CD4-positive, alpha-beta memory T cell (primary cell): ENCODE measurements at regions not wholly inside any gene's neighbourhood (a gene's known extent, or its start where the extent isn't known, plus 50 kb on each side); places are given as distances from the start of the nearest gene placed in this dataset.

Source experiments
- CTCF ChIA-PET: fragments of 350-600 bp; sonication (Branson Sonifier 250); formaldehyde crosslinking; loops from one replicate; lab custom pipeline; 2021; ENCODE audit warnings: inconsistent platforms; ENCODE audit not compliant: partially characterized antibody; lab: Charles Lee
- POLR2A ChIA-PET: fragments of 350-600 bp; sonication (Branson Sonifier 250); formaldehyde crosslinking; loops from one replicate; lab custom pipeline; 2021; ENCODE audit not compliant: partially characterized antibody; lab: Charles Lee
- DNase-seq, 5 donors: peaks; one replicate each; pipeline versions ENCODE4 v3.0.0 to v3.0.0-alpha.2; 2020 to 2022; ENCODE audit warnings: mixed read lengths in 1 of 5
- H3K27ac ChIP-seq: one replicate; pipeline ENCODE4 v1.7.0; 2013; ENCODE audit warnings: low read depth, low read length
- H3K27me3 ChIP-seq: 2 replicates; pipeline ENCODE4 v1.7.0; 2013; ENCODE audit warnings: mild to moderate bottlenecking, low read length, moderate library complexity; ENCODE audit not compliant: insufficient read depth
- H3K36me3 ChIP-seq: 2 replicates; pipeline ENCODE4 v1.7.0; 2013; ENCODE audit warnings: mild to moderate bottlenecking, low read length, moderate library complexity; ENCODE audit not compliant: insufficient read depth
- H3K4me1 ChIP-seq: 2 replicates; pipeline ENCODE4 v1.7.0; 2013; ENCODE audit warnings: mild to moderate bottlenecking, low read length, moderate library complexity; ENCODE audit not compliant: insufficient read depth
- H3K4me3 ChIP-seq, 2 donors: one replicate each; pipeline ENCODE4 v1.7.0; 2013; ENCODE audit warnings: low read length in 2 of 2, mild to moderate bottlenecking in 1 of 2
- H3K9me3 ChIP-seq, 2 donors: one replicate each; pipeline ENCODE4 v1.7.0; 2013; ENCODE audit warnings: low read length in 2 of 2, control low read depth in 1 of 2; ENCODE audit not compliant: control insufficient read depth in 1 of 2
- H3K27ac Mint-ChIP-seq, 7 donors: one replicate each; pipeline ENCODE4 v1.8.0; 2020 to 2021; ENCODE audit warnings: mixed read lengths in 7 of 7, mild to moderate bottlenecking in 6 of 7, inconsistent platforms in 3 of 7, moderate library complexity in 3 of 7
- H3K27me3 Mint-ChIP-seq, 2 donors: one replicate each; pipeline ENCODE4 v1.8.0; 2020 to 2021; ENCODE audit warnings: mixed read lengths in 2 of 2
- H3K36me3 Mint-ChIP-seq, 2 donors: one replicate each; pipeline ENCODE4 v1.8.0; 2020 to 2021; ENCODE audit warnings: mixed read lengths in 2 of 2, inconsistent platforms in 1 of 2, mild to moderate bottlenecking in 1 of 2
- H3K4me1 Mint-ChIP-seq, 4 donors: one replicate each; pipeline ENCODE4 v1.8.0; 2020 to 2021; ENCODE audit warnings: mixed read lengths in 4 of 4, mild to moderate bottlenecking in 1 of 4
- H3K4me3 Mint-ChIP-seq, 8 donors: one replicate each; pipeline ENCODE4 v1.8.0; 2020 to 2021; ENCODE audit warnings: mixed read lengths in 8 of 8, mild to moderate bottlenecking in 7 of 8, moderate library complexity in 6 of 8, inconsistent platforms in 3 of 8
- H3K9me3 Mint-ChIP-seq, 8 donors: one replicate each; pipeline ENCODE4 v1.8.0; 2020 to 2021; ENCODE audit warnings: mixed read lengths in 8 of 8, mild to moderate bottlenecking in 5 of 8, inconsistent platforms in 3 of 8, moderate library complexity in 1 of 8
- intact Hi-C: fragments of 100-400 bp; cut with micrococcal nuclease; formaldehyde crosslinking; loops from one replicate; pipeline ENCODE4 v1.15.1; 2023

GRCh38 chr2:180709392-180710145 lies 270.8 kb upstream of the UBE2E3 start:
- Mint-ChIP-seq H3K27me3 (no peaks in the 10 kb centered on the region), H3K4me3 (no peak overlapping the region), H3K4me1 (no peaks in the 10 kb centered on the region), H3K36me3 (no peaks in the 10 kb centered on the region), H3K27ac (no peak overlapping the region), H3K9me3 (peaks cover 0 to 9% (median 3%) of the 10 kb centered on the region in 8 donors)
- no peaks in the 10 kb centered on the region for H3K27me3 ChIP-seq
- no peaks in the 10 kb centered on the region for H3K36me3 ChIP-seq
- H3K4me1 ChIP-seq: no peaks in the 10 kb centered on the region
- H3K27ac ChIP-seq: no peak overlapping the region
- ChIA-PET POLR2A (no interaction called here), CTCF (no interaction called here)
- H3K9me3 ChIP-seq: no peaks in the 10 kb centered on the region
- no peak for DNase-seq
- no peak overlapping the region for H3K4me3 ChIP-seq
- intact Hi-C loops: no loop called here

- no peaks in the 10 kb centered on the region for H3K36me3 Mint-ChIP-seq
- no peak for DNase-seq
- intact Hi-C loops: no loop called here
Measured at GRCh38 chr2:180707884-180708205, 272.6 kb upstream of the UBE2E3 start.

GRCh38 chr2:180707175-180707883 lies 273.1 kb upstream of the UBE2E3 start:
- intact Hi-C loops: no loop called here
- no peaks in the 10 kb centered on the region for H3K4me1 Mint-ChIP-seq
- Histone ChIP-seq H3K4me1 (no peaks in the 10 kb centered on the region), H3K27me3 (no peaks in the 10 kb centered on the region), H3K27ac (no peak overlapping the region), H3K9me3 (no peaks in the 10 kb centered on the region), H3K4me3 (no peak overlapping the region), H3K36me3 (no peaks in the 10 kb centered on the region)
- H3K27me3 Mint-ChIP-seq: no peaks in the 10 kb centered on the region
- no peak for DNase-seq
- peaks cover 0 to 4% (median 0%) of the 10 kb centered on the region in 8 donors for H3K9me3 Mint-ChIP-seq
- no peak overlapping the region for H3K4me3 Mint-ChIP-seq
- POLR2A ChIA-PET: no interaction called here
- H3K36me3 Mint-ChIP-seq: no peaks in the 10 kb centered on the region
- CTCF ChIA-PET: no interaction called here
- H3K27ac Mint-ChIP-seq: no peak overlapping the region

More at GRCh38 chr2:180707884-180708205, 272.6 kb upstream of the UBE2E3 start:
- Histone ChIP-seq H3K4me3 (no peak overlapping the region), H3K27me3 (no peaks in the 10 kb centered on the region), H3K36me3 (no peaks in the 10 kb centered on the region), H3K27ac (no peak overlapping the region), H3K9me3 (no peaks in the 10 kb centered on the region), H3K4me1 (no peaks in the 10 kb centered on the region)
- ChIA-PET POLR2A (no interaction called here), CTCF (no interaction called here)
- Mint-ChIP-seq H3K9me3 (peaks cover 0 to 6% (median 1%) of the 10 kb centered on the region in 8 donors), H3K27me3 (no peaks in the 10 kb centered on the region), H3K27ac (no peak overlapping the region), H3K4me3 (no peak overlapping the region), H3K4me1 (no peaks in the 10 kb centered on the region)

- Mint-ChIP-seq H3K4me1 (no peaks in the 10 kb centered on the region), H3K4me3 (no peak overlapping the region), H3K27ac (no peak overlapping the region), H3K27me3 (no peaks in the 10 kb centered on the region), H3K36me3 (no peaks in the 10 kb centered on the region), H3K9me3 (no peaks in the 10 kb centered on the region)
- intact Hi-C loops: no loop called here
- DNase-seq: no peak
- H3K4me1 ChIP-seq: no peaks in the 10 kb centered on the region
- H3K36me3 ChIP-seq: no peaks in the 10 kb centered on the region
- H3K27me3 ChIP-seq: no peaks in the 10 kb centered on the region
- no peak overlapping the region for H3K4me3 ChIP-seq
- ChIA-PET CTCF (no interaction called here), POLR2A (no interaction called here)
- H3K27ac ChIP-seq: no peak overlapping the region
- no peaks in the 10 kb centered on the region for H3K9me3 ChIP-seq
Measured at GRCh38 chr2:180706694-180707093, 273.7 kb upstream of the UBE2E3 start.

- no peak for DNase-seq
- Mint-ChIP-seq H3K27me3 (no peaks in the 10 kb centered on the region), H3K4me1 (no peaks in the 10 kb centered on the region), H3K4me3 (no peak overlapping the region), H3K36me3 (no peaks in the 10 kb centered on the region), H3K9me3 (no peaks in the 10 kb centered on the region), H3K27ac (no peak overlapping the region)
- ChIA-PET CTCF (no interaction called here), POLR2A (no interaction called here)
- intact Hi-C loops: no loop called here
- Histone ChIP-seq H3K27me3 (no peaks in the 10 kb centered on the region), H3K9me3 (no peaks in the 10 kb centered on the region), H3K4me3 (no peak overlapping the region), H3K36me3 (no peaks in the 10 kb centered on the region), H3K4me1 (no peaks in the 10 kb centered on the region), H3K27ac (no peak overlapping the region)
Measured at GRCh38 chr2:180705551-180705950, 274.9 kb upstream of the UBE2E3 start.

- no peaks in the 10 kb centered on the region for H3K4me1 Mint-ChIP-seq
- CTCF ChIA-PET: no interaction called here
- no peak for DNase-seq
- H3K4me3 Mint-ChIP-seq: no peak overlapping the region
- Histone ChIP-seq H3K4me1 (no peaks in the 10 kb centered on the region), H3K27me3 (no peaks in the 10 kb centered on the region), H3K4me3 (no peak overlapping the region), H3K27ac (no peak overlapping the region), H3K36me3 (no peaks in the 10 kb centered on the region), H3K9me3 (no peaks in the 10 kb centered on the region)
- POLR2A ChIA-PET: no interaction called here
- intact Hi-C loops: no loop called here
- no peaks in the 10 kb centered on the region for H3K36me3 Mint-ChIP-seq
- no peaks in the 10 kb centered on the region for H3K27me3 Mint-ChIP-seq
- no peak overlapping the region for H3K27ac Mint-ChIP-seq
- H3K9me3 Mint-ChIP-seq: no peaks in the 10 kb centered on the region
Measured at GRCh38 chr2:180705122-180705521, 275.3 kb upstream of the UBE2E3 start.

- ChIA-PET POLR2A (no interaction called here), CTCF (no interaction called here)
- H3K36me3 ChIP-seq: no peaks in the 10 kb centered on the region
- intact Hi-C loops: no loop called here
- no peak for DNase-seq
- H3K4me3 ChIP-seq: no peak overlapping the region
- H3K9me3 Mint-ChIP-seq: no peaks in the 10 kb centered on the region
- H3K27me3 Mint-ChIP-seq: no peaks in the 10 kb centered on the region
- no peaks in the 10 kb centered on the region for H3K9me3 ChIP-seq
- H3K27ac ChIP-seq: no peak overlapping the region
- no peaks in the 10 kb centered on the region for H3K36me3 Mint-ChIP-seq
- H3K27me3 ChIP-seq: no peaks in the 10 kb centered on the region
- no peak overlapping the region for H3K4me3 Mint-ChIP-seq
- H3K4me1 ChIP-seq: no peaks in the 10 kb centered on the region
- H3K27ac Mint-ChIP-seq: no peak overlapping the region
- peaks cover 0 to 1% (median 0%) of the 10 kb centered on the region in 4 donors for H3K4me1 Mint-ChIP-seq
Measured at GRCh38 chr2:180699657-180700361, 280.6 kb upstream of the UBE2E3 start.
